Activated naive CD8-positive, alpha-beta T cell treated with anti-CD3 and anti-CD28 coated beads, Interleukin-2, amount 10 ng/mL, durations not matched to agents 7 days and 5 days (primary cell): ENCODE measurements at regions not wholly inside any gene's neighbourhood (a gene's known extent, or its start where the extent isn't known, plus 50 kb on each side); places are given as distances from the start of the nearest gene placed in this dataset.
"Not testable (repeated sequence)": the region's sequence is repeated elsewhere in the genome, so short reads cannot be mapped to it uniquely, and the experiment has no call there.

Experiments
- ATAC-seq: fragments of 150-1000 bp; cut with Tn5 transposase; one replicate; pipeline ENCODE4 v1.10.0; 2021; ENCODE audit warnings: low read depth, moderate library complexity
- POLR2A ChIA-PET: fragments of 350-600 bp; sonication (Branson Sonifier 250); formaldehyde crosslinking; loops from one replicate; lab custom pipeline; 2021; ENCODE audit warnings: antibody characterized with exemption; lab: Charles Lee
- DNase-seq: peaks from one replicate; pipeline ENCODE4 v3.0.0; 2021
- H3K27ac Mint-ChIP-seq: one replicate; pipeline ENCODE4 v1.8.0; 2022; ENCODE audit warnings: mild to moderate bottlenecking, mixed read lengths
- H3K27me3 Mint-ChIP-seq: one replicate; pipeline ENCODE4 v1.8.0; 2022; ENCODE audit warnings: mild to moderate bottlenecking, moderate library complexity, mixed read lengths
- H3K36me3 Mint-ChIP-seq: one replicate; pipeline ENCODE4 v1.8.0; 2021; ENCODE audit warnings: mild to moderate bottlenecking, mixed read lengths
- H3K4me1 Mint-ChIP-seq: one replicate; pipeline ENCODE4 v1.8.0; 2021; ENCODE audit warnings: mixed read lengths
- H3K4me3 Mint-ChIP-seq: one replicate; pipeline ENCODE4 v1.8.0; 2022; ENCODE audit warnings: mild to moderate bottlenecking, moderate library complexity, mixed read lengths
- H3K9me3 Mint-ChIP-seq: one replicate; pipeline ENCODE4 v1.8.0; 2021; ENCODE audit warnings: mixed read lengths

DNA sequence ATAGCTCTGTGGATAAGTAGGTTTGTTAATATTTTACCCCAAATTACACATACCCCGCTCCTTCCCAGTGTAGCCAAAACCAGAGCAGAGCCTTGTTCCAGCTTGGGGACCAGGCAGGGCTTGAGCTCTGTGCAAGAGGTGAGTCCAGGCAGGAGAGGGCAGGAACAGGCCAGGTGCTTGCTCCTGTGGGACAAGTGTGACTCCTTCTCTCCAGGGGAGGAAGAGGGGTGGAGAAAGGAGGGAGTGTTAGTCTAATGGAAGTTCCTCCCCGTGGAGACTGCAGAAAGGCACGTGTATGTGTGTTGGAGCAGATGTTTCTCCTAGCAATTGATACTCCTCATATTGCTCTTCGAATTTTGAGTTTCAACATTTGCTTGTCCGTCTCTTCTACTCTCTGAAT lies 201.0 kb downstream of the FGF9 start:
- H3K4me3 Mint-ChIP-seq, result no peak overlapping the region
- no peaks in the 10 kb centered on the region for H3K4me1 Mint-ChIP-seq
- ATAC-seq (no peak), DNase-seq (no peak)
- H3K36me3 Mint-ChIP-seq, result no peaks in the 10 kb centered on the region
- peaks cover 5% of the 10 kb centered on the region for H3K27me3 Mint-ChIP-seq
- no peak overlapping the region for H3K27ac Mint-ChIP-seq
- POLR2A ChIA-PET, result interaction anchor here (0.6 kb wide), 1 partner anchor 203 kb away, joined by 4 read pairs; no protein-coding TSS in a partner anchor
- no peaks in the 10 kb centered on the region for H3K9me3 Mint-ChIP-seq

DNA sequence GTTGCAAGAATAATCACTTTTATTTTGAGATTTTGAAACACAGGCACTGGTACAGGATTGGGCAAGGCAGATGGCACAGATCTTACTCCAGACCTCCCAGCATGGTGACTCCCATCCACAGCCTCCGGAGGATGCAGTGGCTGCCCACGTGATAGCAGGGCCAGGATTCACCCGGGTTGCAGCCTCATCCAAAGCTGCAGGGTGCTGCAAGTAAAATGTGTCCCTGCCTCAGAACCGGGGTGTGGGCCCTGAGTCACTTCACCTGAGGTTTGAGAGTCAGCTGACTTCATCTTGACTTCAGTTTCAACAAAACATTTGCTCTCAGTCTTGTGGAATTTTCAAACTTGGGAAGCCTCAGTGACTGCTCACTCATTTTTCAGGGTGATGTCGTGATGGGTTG lies 201.9 kb downstream of the FGF9 start:
- Mint-ChIP-seq H3K4me3 (no peak overlapping the region), H3K9me3 (no peaks in the 10 kb centered on the region), H3K36me3 (no peaks in the 10 kb centered on the region), H3K27ac (no peak overlapping the region), H3K27me3 (peaks cover 5% of the 10 kb centered on the region), H3K4me1 (no peaks in the 10 kb centered on the region)
- POLR2A ChIA-PET, result no interaction called here
- no peak for ATAC-seq
- no peak for DNase-seq

DNA sequence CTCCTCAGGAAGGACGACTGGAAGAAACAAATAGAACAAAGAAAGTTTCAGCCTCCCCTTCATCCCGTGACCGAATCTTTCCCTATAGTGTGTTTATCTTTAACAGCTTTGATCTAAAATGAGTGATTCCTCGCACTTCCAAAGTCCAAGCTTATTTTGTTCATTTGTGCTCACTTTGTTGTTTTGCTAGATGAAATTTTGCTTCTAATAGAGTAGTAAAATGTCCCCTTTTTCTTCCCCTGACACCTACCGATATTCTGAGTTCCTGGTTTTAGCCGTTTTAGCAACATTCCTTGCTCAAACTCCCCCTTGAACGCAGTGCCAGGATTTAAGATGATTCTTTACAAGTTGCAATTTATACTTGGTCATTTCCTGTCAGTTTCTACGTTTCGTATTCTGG lies 204.2 kb downstream of the FGF9 start:
- Mint-ChIP-seq H3K27ac (no peak overlapping the region), H3K9me3 (no peaks in the 10 kb centered on the region), H3K27me3 (peaks cover 3% of the 10 kb centered on the region), H3K4me1 (no peaks in the 10 kb centered on the region), H3K36me3 (no peaks in the 10 kb centered on the region), H3K4me3 (no peak overlapping the region)
- DNase-seq, result no peak
- POLR2A ChIA-PET, result no interaction called here
- ATAC-seq, result no peak

DNA sequence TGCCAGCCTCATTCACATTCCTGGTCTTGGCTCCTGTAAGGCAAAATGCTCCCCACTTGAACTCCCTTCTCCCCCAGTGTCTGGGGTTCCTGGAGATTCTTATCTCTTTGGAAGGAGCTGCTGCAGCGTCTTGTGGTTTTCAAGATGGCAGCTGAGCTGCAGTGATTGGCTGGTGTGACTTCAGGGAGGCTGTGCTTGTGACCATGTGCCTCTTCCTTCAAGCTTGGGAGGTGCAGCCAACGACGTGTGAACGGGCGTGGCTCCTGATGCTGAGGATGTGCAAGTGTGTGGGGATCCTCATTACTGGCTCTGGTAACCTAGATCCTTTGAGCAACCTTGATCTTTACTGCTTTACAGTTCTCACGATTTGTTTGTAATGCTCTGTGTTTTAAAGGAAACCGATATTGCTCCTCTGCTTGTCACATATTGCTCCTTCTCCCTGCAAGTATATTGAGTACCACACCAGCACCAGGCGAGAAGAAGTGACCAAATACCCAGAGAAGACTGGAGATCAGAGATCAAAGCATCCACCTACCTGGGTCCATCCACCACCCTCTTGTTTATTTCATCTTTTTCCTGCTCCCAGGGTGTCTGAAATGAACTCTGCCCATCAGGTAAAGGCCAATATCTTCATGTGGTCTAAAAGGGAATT lies 208.5 kb downstream of the FGF9 start:
- Mint-ChIP-seq H3K9me3 (peaks cover 4% of the 10 kb centered on the region), H3K27me3 (peaks cover 6% of the 10 kb centered on the region), H3K4me1 (no peaks in the 10 kb centered on the region), H3K27ac (no peak overlapping the region), H3K4me3 (no peak overlapping the region), H3K36me3 (no peaks in the 10 kb centered on the region)
- POLR2A ChIA-PET, result no interaction called here
- DNase-seq, result no peak
- no peak for ATAC-seq

DNA sequence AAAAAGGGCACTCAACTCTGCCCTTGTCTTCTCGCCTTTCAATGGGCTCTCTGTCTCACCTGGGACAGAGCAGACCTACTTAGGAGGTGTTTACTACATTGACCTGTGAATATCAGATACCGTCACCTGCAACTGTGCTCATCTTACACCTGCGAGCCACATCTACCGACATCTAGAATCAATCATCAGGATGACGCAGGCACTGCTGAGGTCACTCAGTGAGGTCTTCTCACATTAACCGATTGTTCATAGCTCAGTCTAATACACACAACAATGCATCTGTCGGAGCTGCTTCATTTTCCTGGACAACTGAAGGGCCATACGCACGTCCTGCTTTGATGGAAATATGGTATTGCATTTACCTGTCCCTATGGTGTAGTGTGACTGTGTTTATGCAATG lies 211.9 kb downstream of the FGF9 start:
- Mint-ChIP-seq H3K27me3 (peaks cover 9% of the 10 kb centered on the region), H3K36me3 (no peaks in the 10 kb centered on the region), H3K4me3 (no peak overlapping the region), H3K27ac (no peak overlapping the region), H3K4me1 (peaks cover 6% of the 10 kb centered on the region), H3K9me3 (peaks cover 4% of the 10 kb centered on the region)
- ATAC-seq (no peak), DNase-seq (no peak)
- POLR2A ChIA-PET, result no interaction called here

DNA sequence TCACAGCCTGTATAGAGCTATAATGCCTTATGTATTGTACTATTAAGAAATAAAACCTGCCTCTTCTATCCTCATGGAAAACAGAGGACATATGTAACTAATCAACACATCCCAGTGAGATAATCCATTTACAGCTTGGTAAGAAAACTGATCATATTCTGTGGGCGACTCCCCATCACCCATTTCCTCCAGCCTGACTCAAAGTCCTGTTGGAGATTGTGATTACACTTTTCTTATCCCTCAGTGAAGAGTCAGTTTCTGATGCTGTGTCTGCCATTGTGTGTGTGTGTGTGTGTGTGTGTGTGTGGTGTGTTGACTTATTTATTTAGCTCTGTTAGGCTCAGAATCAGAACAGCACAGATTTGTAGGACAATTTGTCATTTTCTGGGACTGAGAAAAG lies 212.8 kb downstream of the FGF9 start:
- no peak for ATAC-seq
- H3K9me3 Mint-ChIP-seq, result peaks cover 4% of the 10 kb centered on the region
- DNase-seq, result no peak
- H3K36me3 Mint-ChIP-seq, result no peaks in the 10 kb centered on the region
- H3K4me1 Mint-ChIP-seq, result peaks cover 6% of the 10 kb centered on the region
- POLR2A ChIA-PET, result no interaction called here
- H3K27ac Mint-ChIP-seq, result no peak overlapping the region
- no peak overlapping the region for H3K4me3 Mint-ChIP-seq
- peaks cover 9% of the 10 kb centered on the region for H3K27me3 Mint-ChIP-seq

DNA sequence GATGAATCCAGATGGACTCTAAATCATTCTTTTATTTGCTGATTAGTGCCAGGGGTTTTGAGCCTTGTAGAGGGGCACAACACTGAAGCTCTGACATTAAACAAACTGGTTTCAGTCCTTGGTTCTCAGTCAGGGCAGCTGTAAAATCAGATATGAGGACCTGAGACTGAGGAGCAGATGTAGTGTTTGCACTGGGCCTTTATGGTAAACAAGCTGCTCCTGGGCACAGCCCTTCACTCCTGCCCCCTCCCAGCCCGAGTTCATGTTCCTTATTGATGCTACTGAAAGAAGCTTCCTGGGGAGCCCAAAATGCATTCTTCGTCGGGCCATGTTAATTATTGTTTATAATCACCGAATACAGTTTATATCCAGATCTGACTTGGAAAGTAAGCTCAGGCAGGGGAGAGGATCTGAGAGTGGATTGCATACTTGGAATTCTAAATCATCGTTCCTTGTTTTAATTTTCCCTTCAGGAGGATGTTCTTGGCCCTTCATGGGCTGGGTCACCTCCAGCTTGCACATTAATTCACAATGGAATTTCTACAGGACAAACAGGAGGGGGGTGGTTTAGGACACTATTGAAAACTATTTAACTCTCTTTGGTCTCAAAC lies 213.5 kb downstream of the FGF9 start:
- Mint-ChIP-seq H3K4me1 (peaks cover 6% of the 10 kb centered on the region), H3K4me3 (no peak overlapping the region), H3K36me3 (no peaks in the 10 kb centered on the region), H3K27ac (peak overlapping the region; percentile 77), H3K9me3 (peaks cover 4% of the 10 kb centered on the region), H3K27me3 (peaks cover 9% of the 10 kb centered on the region)
- no peak for DNase-seq
- POLR2A ChIA-PET, result no interaction called here
- no peak for ATAC-seq

DNA sequence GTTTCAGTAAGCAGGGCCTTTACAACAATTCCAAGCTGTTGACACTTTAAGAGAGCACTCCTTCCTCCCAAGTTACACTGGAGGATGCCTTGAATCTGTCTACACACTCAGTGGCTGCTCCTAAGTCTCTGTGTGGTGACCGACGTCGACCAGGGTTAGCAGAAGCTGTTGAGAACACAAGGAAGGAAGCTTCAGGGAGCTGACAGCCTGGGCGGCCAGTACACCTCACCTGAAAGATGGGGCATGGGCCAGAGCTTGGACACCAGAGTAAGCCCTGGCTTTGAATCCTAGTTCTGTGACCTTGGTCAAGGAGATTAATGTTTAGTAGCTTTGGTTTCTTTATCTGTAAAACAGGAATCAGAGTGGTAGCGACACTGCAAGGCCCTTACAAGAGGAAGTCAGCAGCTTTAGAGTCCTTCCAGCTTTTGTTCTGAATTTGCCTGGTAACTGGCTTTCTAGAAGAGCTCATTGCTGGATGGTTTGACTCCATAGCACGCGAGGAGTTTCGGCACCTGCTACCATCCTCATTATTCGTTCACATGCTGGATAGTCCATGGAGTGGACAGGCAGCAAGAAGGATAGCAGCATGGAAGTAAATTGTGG lies 214.2 kb downstream of the FGF9 start:
- peak overlapping the region; percentile 77 for H3K27ac Mint-ChIP-seq
- ATAC-seq (peak; percentile 63), DNase-seq (peak; percentile 38)
- POLR2A ChIA-PET, result no interaction called here
- no peaks in the 10 kb centered on the region for H3K36me3 Mint-ChIP-seq
- peaks cover 6% of the 10 kb centered on the region for H3K4me1 Mint-ChIP-seq
- H3K27me3 Mint-ChIP-seq, result peaks cover 9% of the 10 kb centered on the region
- peaks cover 4% of the 10 kb centered on the region for H3K9me3 Mint-ChIP-seq
- peak overlapping the region; percentile 41 for H3K4me3 Mint-ChIP-seq

DNA sequence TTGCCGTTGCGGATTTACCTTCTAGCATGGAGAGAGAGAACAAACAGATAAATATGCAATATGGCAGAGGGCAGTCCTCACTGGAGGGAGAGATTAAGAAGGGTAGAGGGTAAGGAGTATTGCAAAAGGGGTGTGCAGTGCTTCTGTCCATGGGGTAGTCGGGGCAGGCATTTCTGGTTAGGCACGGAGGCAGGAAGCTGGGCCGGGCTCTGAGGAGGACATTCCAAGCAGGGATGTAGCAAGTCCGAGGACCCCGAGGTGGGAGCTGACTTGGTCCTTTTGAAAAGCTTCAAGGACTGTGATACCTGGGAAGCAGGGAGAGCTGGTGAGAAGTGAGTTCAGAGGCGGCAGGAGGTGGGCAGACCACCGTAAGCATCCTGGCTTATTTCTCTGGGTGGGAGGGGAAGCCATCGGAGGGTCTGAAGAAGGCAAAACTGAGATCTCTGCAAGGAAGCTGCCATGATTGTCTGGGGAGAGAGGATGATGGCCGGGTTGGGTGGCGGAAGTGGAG lies 214.9 kb downstream of the FGF9 start:
- H3K4me1 Mint-ChIP-seq, result peaks cover 6% of the 10 kb centered on the region
- no peaks in the 10 kb centered on the region for H3K36me3 Mint-ChIP-seq
- H3K9me3 Mint-ChIP-seq, result peaks cover 3% of the 10 kb centered on the region
- peak overlapping the region; percentile 41 for H3K4me3 Mint-ChIP-seq
- ATAC-seq (no peak), DNase-seq (no peak)
- peak overlapping the region; percentile 66 for H3K27ac Mint-ChIP-seq
- POLR2A ChIA-PET, result no interaction called here
- H3K27me3 Mint-ChIP-seq, result peaks cover 7% of the 10 kb centered on the region

DNA sequence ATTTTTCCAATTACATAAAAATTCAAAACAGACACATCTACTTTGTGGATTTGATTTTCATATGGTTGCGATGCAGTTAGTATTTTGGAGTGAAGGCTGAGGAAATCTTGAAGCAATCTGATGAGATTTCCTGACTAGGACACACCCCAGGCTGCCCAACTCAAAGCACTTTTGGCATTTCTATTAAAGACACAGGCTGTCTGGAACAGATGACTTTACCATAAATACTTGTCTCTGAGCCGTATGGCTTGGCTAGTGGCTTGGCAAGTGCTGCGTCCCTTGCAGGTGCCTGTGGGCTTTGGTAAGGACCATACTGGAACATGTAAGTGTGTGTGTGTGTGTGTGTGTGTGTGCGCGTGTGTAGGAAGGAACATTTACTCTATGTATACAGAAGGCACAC lies 218.8 kb downstream of the FGF9 start:
- H3K4me1 Mint-ChIP-seq, result peaks cover 6% of the 10 kb centered on the region
- H3K27me3 Mint-ChIP-seq, result peaks cover 2% of the 10 kb centered on the region
- no peaks in the 10 kb centered on the region for H3K9me3 Mint-ChIP-seq
- DNase-seq (no peak), ATAC-seq (no peak)
- POLR2A ChIA-PET, result no interaction called here
- no peak overlapping the region for H3K27ac Mint-ChIP-seq
- no peaks in the 10 kb centered on the region for H3K36me3 Mint-ChIP-seq
- no peak overlapping the region for H3K4me3 Mint-ChIP-seq

DNA sequence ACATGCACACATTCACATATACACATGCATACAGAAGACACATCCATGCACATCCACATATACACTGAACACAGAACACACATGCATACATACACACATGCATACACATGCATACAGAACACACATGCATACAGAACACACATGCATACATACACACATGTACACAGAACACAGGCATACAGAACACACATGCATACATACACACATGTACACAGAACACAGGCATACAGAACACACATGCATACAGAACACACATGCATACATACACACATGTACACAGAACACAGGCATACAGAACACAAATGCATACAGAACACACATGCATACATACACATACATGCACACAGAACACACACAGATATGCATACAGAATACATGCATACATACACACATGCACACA lies 219.3 kb downstream of the FGF9 start:
- H3K27me3 Mint-ChIP-seq, H3K27ac Mint-ChIP-seq, H3K36me3 Mint-ChIP-seq, POLR2A ChIA-PET, H3K4me1 Mint-ChIP-seq, DNase-seq, H3K4me3 Mint-ChIP-seq, H3K9me3 Mint-ChIP-seq, ATAC-seq: not testable (repeated sequence)

DNA sequence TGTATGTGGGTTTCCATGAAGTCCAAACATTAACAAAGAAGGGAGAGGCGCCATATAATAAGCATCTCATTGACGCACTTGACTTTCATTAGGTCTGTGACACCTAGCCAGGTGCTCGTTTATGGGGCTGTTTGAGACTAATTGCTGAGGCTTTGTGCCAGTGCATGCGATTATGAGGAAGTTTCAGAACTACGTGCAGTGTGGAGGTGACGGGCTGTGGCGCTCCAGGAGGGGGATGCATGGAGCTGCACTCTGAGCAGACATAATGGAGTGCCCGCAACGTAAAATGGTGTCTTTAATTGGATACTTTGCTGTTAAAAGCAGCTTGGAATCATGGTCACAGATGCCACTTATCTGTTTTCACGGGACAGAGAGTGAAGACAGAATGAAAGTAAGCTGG lies 223.2 kb downstream of the FGF9 start:
- Mint-ChIP-seq H3K36me3 (no peaks in the 10 kb centered on the region), H3K27me3 (no peaks in the 10 kb centered on the region), H3K27ac (no peak overlapping the region), H3K9me3 (no peaks in the 10 kb centered on the region), H3K4me1 (no peaks in the 10 kb centered on the region), H3K4me3 (no peak overlapping the region)
- ATAC-seq (no peak), DNase-seq (no peak)
- POLR2A ChIA-PET, result no interaction called here

DNA sequence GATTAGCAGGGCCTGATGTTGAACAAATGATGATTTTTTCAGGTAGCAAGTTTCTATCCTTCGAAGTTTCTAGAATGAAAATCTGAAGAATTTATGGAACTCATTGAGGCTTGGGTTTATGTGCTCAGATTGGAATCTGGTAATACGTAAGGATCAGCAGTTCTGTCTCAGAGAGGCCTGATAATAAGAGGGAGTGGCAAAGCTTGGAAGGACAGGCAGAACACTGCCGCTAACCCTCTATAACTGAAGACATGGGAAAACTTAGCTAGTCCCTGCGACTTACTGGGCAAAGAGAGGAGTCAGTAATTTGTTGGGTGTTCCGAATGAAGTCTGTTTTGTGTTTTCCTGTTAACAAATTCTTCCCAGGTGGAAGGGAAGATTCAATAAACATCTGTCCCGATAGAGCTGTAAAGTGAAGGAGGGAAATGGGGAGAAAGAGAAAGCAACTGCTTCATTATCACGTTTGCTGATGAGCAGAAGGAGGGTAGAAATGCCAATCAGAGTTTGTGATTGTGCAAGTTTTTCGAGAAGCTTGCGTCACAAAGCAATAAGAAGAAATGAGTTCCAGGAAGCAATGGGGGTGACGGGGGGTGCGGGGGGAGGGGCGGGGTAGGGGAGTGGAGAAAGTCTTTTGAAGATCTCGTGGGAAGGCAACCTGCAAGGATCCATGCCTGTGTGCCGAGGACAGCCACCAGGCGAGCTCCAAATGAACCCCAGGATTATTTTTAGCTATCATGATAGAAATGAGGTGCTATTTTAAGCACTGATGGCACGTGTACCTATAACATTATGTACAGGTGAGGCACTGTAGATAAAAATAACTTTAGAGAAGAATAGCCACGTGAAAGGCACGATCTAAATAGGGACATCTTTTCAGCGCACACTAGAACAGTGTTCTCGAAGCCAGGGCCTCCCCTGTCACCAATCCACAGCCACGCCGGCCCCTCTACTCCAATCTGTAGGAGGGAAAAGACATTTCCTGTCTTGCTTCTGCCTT lies 224.1 kb downstream of the FGF9 start:
- DNase-seq (no peak), ATAC-seq (no peak)
- H3K9me3 Mint-ChIP-seq, result no peaks in the 10 kb centered on the region

More for the DNA sequence above, 224.1 kb downstream of the FGF9 start:
- Mint-ChIP-seq H3K27ac (no peak overlapping the region), H3K4me1 (no peaks in the 10 kb centered on the region), H3K27me3 (no peaks in the 10 kb centered on the region), H3K36me3 (no peaks in the 10 kb centered on the region), H3K4me3 (no peak overlapping the region)
- POLR2A ChIA-PET, result interaction anchor here (0.8 kb wide), 1 partner anchor 548 kb away, joined by 5 read pairs; no protein-coding TSS in a partner anchor
